GM18498 (cell line): ENCODE measurements at regions not wholly inside any gene's neighbourhood (a gene's known extent, or its start where the extent isn't known, plus 50 kb on each side); places are given as distances from the start of the nearest gene placed in this dataset.
A peak's percentile ranks its signal among the peaks of the same experiment; 100 is the strongest.

Experiments
- ATAC-seq: cut with Tn5 transposase; IDR thresholded peaks from one replicate; pipeline ENCODE4 v1.9.1; 2021; ENCODE audit warnings: mild to moderate bottlenecking, moderate library complexity; ENCODE audit not compliant: unreplicated experiment

- ATAC-seq: no peak
These were observed 490.9 kb downstream of the SHISA9 start for GRCh38 chr16:13392341-13392740.

- ATAC-seq: no peak
These were observed 492.4 kb downstream of the SHISA9 start for GRCh38 chr16:13393816-13394215.

GRCh38 chr16:13394488-13394887, 493.1 kb downstream of the SHISA9 start:
- ATAC-seq: no peak

GRCh38 chr16:13397126-13397525, 495.7 kb downstream of the SHISA9 start:
- no peak for ATAC-seq

- no peak for ATAC-seq
These were observed 500.2 kb downstream of the SHISA9 start for GRCh38 chr16:13401641-13402040.

GRCh38 chr16:13402601-13403000, 501.2 kb downstream of the SHISA9 start:
- ATAC-seq: no peak

GRCh38 chr16:13403326-13403725, 501.9 kb downstream of the SHISA9 start:
- no peak for ATAC-seq

GRCh38 chr16:13414154-13414553, 505.8 kb upstream of the ERCC4 start:
- ATAC-seq: no peak

- no peak for ATAC-seq
These were observed 500.4 kb upstream of the ERCC4 start for GRCh38 chr16:13419589-13419988.

GRCh38 chr16:13421726-13422125, 498.2 kb upstream of the ERCC4 start:
- no peak for ATAC-seq

- ATAC-seq: no peak
These were observed 494.1 kb upstream of the ERCC4 start for GRCh38 chr16:13425836-13426235.

- no peak for ATAC-seq
These were observed 493.7 kb upstream of the ERCC4 start for GRCh38 chr16:13426269-13426668.

GRCh38 chr16:13426736-13427135, 493.2 kb upstream of the ERCC4 start:
- ATAC-seq: no peak

- no peak for ATAC-seq
These were observed 492.0 kb upstream of the ERCC4 start for GRCh38 chr16:13427943-13428342.

- ATAC-seq: no peak
These were observed 490.5 kb upstream of the ERCC4 start for GRCh38 chr16:13429416-13429815.

GRCh38 chr16:13435415-13435814, 484.5 kb upstream of the ERCC4 start:
- ATAC-seq: no peak

- no peak for ATAC-seq
These were observed 484.0 kb upstream of the ERCC4 start for GRCh38 chr16:13435873-13436474.

- ATAC-seq: peak; percentile 73
These were observed 483.1 kb upstream of the ERCC4 start for GRCh38 chr16:13436641-13437412.

- ATAC-seq: no peak
These were observed 482.6 kb upstream of the ERCC4 start for GRCh38 chr16:13437413-13437795.

- ATAC-seq: no peak
These were observed 481.9 kb upstream of the ERCC4 start for GRCh38 chr16:13438064-13438463.

GRCh38 chr16:13439766-13440165, 480.2 kb upstream of the ERCC4 start:
- no peak for ATAC-seq

- ATAC-seq: peak; percentile 56
These were observed 478.3 kb upstream of the ERCC4 start for GRCh38 chr16:13441675-13442074.

GRCh38 chr16:13448346-13448745, 471.6 kb upstream of the ERCC4 start:
- ATAC-seq: no peak
